ENCODE measurements at regions not wholly inside any gene's neighbourhood (a gene's known extent, or its start where the extent isn't known, plus 50 kb on each side); places are given as distances from the start of the nearest gene placed in this dataset.

DNA sequence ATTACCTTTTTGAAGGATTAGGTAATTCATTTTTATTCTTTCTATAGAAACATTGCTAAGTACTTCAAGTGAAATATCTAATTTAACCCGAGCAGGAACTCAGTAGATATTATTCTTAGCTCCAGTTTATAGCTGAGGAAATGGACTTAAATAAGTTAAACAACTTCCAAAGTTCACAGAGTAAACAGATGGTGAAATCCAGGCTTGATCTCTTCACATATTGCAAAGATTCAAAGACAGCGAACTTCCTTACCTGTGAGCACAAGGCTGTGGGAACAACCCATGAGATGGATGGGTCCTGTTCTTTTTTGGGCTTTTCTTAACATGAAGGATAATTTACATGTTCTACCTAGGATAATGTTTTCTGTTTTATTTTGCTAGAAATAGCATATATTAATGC lies 439.0 kb downstream of the IRS1 start:
- H3K36me3 ChIP-seq (ENCODE audit: control insufficient read depth, insufficient read depth, low read length), result no peaks in the 10 kb centered on the region
- DNase-seq (ENCODE audit: low read depth), result no peak
- TF ChIP-seq, protein P1, sequence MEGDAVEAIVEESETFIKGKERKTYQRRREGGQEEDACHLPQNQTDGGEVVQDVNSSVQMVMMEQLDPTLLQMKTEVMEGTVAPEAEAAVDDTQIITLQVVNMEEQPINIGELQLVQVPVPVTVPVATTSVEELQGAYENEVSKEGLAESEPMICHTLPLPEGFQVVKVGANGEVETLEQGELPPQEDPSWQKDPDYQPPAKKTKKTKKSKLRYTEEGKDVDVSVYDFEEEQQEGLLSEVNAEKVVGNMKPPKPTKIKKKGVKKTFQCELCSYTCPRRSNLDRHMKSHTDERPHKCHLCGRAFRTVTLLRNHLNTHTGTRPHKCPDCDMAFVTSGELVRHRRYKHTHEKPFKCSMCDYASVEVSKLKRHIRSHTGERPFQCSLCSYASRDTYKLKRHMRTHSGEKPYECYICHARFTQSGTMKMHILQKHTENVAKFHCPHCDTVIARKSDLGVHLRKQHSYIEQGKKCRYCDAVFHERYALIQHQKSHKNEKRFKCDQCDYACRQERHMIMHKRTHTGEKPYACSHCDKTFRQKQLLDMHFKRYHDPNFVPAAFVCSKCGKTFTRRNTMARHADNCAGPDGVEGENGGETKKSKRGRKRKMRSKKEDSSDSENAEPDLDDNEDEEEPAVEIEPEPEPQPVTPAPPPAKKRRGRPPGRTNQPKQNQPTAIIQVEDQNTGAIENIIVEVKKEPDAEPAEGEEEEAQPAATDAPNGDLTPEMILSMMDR (IDR thresholded peaks at IDR 0.05; ENCODE audit: insufficient read depth, low read length, poor library complexity, severe bottlenecking), result no peak
- H3K27me3 ChIP-seq (ENCODE audit: control insufficient read depth, insufficient read depth, low read length), result no peaks in the 10 kb centered on the region
- H3K4me3 ChIP-seq (ENCODE audit: low read depth, low read length), result no peak overlapping the region

DNA sequence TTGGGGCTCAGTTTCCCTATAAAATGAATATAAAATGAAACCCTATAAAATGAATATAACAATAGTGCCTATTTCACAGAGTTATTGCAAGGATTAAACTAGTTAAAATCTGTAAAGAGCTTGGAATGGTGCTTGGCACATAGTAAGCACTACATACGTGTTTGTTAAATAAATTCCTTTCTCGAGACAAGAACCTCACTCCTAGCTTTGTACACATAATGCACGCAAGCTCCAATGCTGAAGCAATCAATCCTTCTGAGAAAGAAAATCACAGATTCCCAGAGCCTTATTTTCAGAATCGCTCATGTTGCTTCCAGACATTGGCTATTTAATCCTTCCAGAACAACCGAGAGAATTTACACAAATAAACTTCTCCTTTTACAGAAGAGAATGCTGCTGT lies 440.9 kb downstream of the IRS1 start:
- H3K4me3 ChIP-seq (ENCODE audit: low read depth, low read length), result no peak overlapping the region
- H3K36me3 ChIP-seq (ENCODE audit: control insufficient read depth, insufficient read depth, low read length), result no peaks in the 10 kb centered on the region
- DNase-seq (ENCODE audit: low read depth), result no peak
- H3K27me3 ChIP-seq (ENCODE audit: control insufficient read depth, insufficient read depth, low read length), result no peaks in the 10 kb centered on the region
- TF ChIP-seq, protein P1 (IDR thresholded peaks at IDR 0.05; ENCODE audit: insufficient read depth, low read length, poor library complexity, severe bottlenecking), result no peak

DNA sequence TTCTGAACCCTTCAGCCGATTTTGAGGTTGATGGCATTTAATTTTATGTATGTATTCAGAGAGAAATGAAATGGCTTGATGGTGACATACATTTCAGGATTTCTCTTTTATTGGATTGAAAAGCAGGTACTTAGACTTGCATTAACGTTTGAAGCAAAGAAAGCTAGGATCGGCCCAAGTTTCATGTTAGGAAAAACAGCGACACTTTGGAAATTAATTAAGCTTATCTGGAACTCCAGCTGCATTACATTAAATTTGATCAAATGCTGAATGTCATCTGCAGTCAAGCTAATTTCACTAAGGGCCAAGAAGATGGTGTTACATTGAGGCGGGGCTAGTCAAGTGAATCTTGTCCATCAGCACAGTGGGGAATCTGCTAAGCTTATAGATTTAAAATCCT lies 441.8 kb downstream of the IRS1 start:
- Histone ChIP-seq H3K36me3 (ENCODE audit: control insufficient read depth, insufficient read depth, low read length) (no peaks in the 10 kb centered on the region), H3K27me3 (ENCODE audit: control insufficient read depth, insufficient read depth, low read length) (no peaks in the 10 kb centered on the region), H3K4me3 (ENCODE audit: low read depth, low read length) (no peak overlapping the region)
- no peak for DNase-seq (ENCODE audit: low read depth)
- TF ChIP-seq, protein P1 (IDR thresholded peaks at IDR 0.05; ENCODE audit: insufficient read depth, low read length, poor library complexity, severe bottlenecking), result no peak

DNA sequence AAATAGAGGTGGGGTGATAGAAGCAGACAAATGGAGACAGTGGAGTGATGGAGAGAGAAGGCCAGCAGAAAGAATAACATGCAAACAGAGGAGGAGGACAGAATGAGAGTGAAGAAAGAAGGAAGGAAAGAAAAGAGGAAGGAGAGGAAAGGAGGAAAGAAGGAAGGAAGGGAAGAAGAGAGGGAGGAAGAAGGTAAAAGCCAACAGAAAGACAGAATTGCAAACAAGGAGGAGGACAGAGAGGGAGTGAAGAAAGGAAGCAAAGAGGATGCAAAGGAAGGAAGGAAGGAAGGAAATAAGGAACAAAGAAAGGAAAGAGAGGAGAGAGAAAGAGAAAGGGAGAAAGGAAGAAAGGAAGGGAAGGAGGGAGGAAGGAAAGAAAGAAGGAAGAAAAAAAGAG lies 444.0 kb downstream of the IRS1 start:
- no peak for DNase-seq (ENCODE audit: low read depth)
- no peaks in the 10 kb centered on the region for H3K36me3 ChIP-seq (ENCODE audit: control insufficient read depth, insufficient read depth, low read length)
- no peaks in the 10 kb centered on the region for H3K27me3 ChIP-seq (ENCODE audit: control insufficient read depth, insufficient read depth, low read length)
- H3K4me3 ChIP-seq (ENCODE audit: low read depth, low read length), result no peak overlapping the region
- TF ChIP-seq, protein P1 (IDR thresholded peaks at IDR 0.05; ENCODE audit: insufficient read depth, low read length, poor library complexity, severe bottlenecking), result no peak

DNA sequence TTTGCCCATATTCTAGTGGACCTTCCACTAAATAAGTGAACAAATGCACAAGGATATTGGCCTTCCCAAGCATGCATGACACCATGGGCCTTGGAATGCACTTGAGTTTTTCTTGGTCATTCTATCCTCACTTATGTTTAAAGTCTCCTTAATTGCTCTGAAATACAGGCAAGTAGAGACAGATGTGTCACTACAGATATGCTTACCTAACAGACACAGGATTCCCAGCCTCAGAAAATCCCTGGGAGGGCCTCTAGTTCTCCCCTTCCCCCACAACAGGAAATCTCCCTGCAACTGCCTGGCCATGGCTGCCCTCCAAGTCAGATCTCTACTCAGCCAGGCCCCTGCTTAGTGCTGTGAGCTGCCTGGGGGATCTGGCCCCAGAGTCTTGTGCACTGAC lies 445.2 kb downstream of the IRS1 start:
- no peak overlapping the region for H3K4me3 ChIP-seq (ENCODE audit: low read depth, low read length)
- H3K27me3 ChIP-seq (ENCODE audit: control insufficient read depth, insufficient read depth, low read length), result no peaks in the 10 kb centered on the region
- TF ChIP-seq, protein P1 (IDR thresholded peaks at IDR 0.05; ENCODE audit: insufficient read depth, low read length, poor library complexity, severe bottlenecking), result no peak
- no peaks in the 10 kb centered on the region for H3K36me3 ChIP-seq (ENCODE audit: control insufficient read depth, insufficient read depth, low read length)
- peak; percentile 10 for DNase-seq (ENCODE audit: low read depth)

DNA sequence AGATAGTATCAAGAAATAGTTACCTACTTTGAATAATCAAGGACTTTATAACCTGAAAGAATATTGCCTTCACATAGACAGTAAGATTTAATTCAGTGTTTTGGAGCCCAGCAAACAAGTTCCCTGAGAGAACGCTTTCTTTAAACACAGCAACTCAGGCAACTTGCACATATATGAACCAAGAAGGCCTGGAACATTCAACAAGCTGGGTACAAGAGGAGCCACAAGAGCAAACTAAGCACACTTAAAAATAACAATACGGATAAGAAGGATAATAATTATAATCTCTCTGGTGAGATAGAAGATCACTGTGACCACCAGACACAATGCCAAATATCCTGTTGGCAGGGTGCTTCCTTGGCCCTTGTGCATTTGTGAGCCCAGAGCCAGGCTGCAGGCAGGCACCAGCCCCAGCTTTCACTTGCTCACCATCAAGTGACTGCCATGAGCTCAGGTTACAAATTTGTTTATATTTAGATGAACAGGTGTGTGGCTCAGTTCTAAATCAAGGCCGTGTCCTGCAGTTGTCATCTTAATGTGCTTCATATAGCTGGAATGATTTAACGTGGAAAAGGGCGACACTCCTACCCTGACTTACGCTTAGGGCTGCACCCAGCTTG lies 446.6 kb downstream of the IRS1 start:
- no peak for DNase-seq (ENCODE audit: low read depth)
- Histone ChIP-seq H3K27me3 (ENCODE audit: control insufficient read depth, insufficient read depth, low read length) (no peaks in the 10 kb centered on the region), H3K36me3 (ENCODE audit: control insufficient read depth, insufficient read depth, low read length) (no peaks in the 10 kb centered on the region), H3K4me3 (ENCODE audit: low read depth, low read length) (no peak overlapping the region)
- TF ChIP-seq, protein P1 (IDR thresholded peaks at IDR 0.05; ENCODE audit: insufficient read depth, low read length, poor library complexity, severe bottlenecking), result no peak

Data from kidney epithelial cell (primary cell).